Sciatic nerve (tissue), 2 donors: ENCODE measurements at regions not wholly inside any gene's neighbourhood (a gene's known extent, or its start where the extent isn't known, plus 50 kb on each side); places are given as distances from the start of the nearest gene placed in this dataset.
A peak's percentile ranks its signal among the peaks of the same experiment; 100 is the strongest.

Source experiments
- ATAC-seq: fragments of 200-7000 bp; cut with Tn5 transposase; one replicate; pipeline ENCODE4 v1.9.1; 2020; ENCODE audit warnings: mild to moderate bottlenecking, moderate library complexity
- DNase-seq: peaks from one replicate; pipeline ENCODE4 v3.0.0-alpha.2; 2020; ENCODE audit warnings: low spot score
- intact Hi-C: fragments of 100-400 bp; cut with DNase I; formaldehyde crosslinking; loops from one replicate; pipeline ENCODE4 v1.14.2; 2022
- donor health status: DM: no; HTN: no; CAD: no.
- donor health status: DM: no; HTN: no; CAD: no.

DNA sequence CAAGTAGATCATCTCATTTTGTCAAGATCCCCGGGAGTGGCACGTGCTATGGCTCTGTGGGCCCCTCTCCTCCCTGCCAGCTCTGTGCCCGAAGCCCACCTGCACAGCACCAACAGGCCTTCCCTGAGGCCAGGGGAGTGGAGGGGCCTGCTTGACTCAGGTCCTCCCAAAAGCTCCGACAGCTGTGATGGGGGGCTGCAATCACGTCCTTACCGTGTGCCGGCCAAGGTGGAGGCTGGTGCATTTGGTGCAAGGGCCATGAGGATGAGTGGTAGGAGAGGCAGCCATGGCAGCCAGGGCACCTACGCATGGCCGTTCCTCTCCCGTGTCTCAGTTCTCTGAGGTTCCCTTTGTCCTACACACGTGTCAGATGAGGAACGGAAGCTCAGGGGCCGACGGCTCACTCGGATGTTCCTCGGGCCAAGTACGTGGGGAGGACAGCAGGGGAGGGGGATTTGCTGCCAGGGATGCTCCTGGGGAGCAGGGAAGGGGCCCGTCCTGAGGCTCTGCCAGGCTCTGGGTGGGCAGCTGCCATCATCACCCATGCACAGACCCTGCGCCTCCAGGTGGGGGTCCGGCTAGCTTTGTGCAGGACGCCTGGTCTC lies 95.8 kb downstream of the HMX1 start:
- DNase-seq (no peak), ATAC-seq (no peak)
- intact Hi-C loops = no loop called here

DNA sequence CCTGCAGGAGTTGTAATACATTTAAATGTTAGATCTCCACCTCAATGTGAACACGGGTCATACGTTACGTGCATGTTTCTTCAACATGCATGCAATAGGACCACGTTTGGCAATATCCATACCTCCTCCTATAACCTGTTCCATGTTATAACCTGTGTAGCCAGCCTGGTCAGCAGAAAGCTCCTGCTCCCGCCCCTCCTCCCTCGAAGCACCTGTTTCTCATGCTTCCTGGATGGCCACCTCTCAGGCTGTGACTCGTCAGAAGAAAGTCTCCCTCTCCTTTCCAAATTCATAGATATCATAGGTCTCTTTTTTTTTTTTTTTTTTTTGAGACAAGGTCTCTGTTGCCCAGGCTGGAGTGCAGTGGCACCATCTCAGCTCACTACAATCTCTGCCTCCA lies 96.5 kb downstream of the HMX1 start:
- DNase-seq = no peak

GRCh38 chr4:8774071-8774470 lies 97.6 kb downstream of the HMX1 start:
- DNase-seq = peak; percentile 4
- ATAC-seq = no peak
- intact Hi-C loops = no loop called here

More for the DNA sequence above, 96.5 kb downstream of the HMX1 start:
- no peak for ATAC-seq
- intact Hi-C loops = no loop called here

GRCh38 chr4:8773124-8773931 lies 98.3 kb downstream of the HMX1 start:
- intact Hi-C loops = no loop called here
- DNase-seq = peak; percentile 39
- no peak for ATAC-seq

GRCh38 chr4:8772499-8773123 lies 99.0 kb downstream of the HMX1 start:
- no peak for ATAC-seq
- peak; percentile 25 for DNase-seq
- intact Hi-C loops = no loop called here

GRCh38 chr4:8771666-8772065 lies 100.0 kb downstream of the HMX1 start:
- DNase-seq = no peak
- intact Hi-C loops = no loop called here
- ATAC-seq = no peak

- ATAC-seq (no peak), DNase-seq (no peak)
- intact Hi-C loops = no loop called here
These were observed 100.4 kb downstream of the HMX1 start for GRCh38 chr4:8771258-8771590.

DNA sequence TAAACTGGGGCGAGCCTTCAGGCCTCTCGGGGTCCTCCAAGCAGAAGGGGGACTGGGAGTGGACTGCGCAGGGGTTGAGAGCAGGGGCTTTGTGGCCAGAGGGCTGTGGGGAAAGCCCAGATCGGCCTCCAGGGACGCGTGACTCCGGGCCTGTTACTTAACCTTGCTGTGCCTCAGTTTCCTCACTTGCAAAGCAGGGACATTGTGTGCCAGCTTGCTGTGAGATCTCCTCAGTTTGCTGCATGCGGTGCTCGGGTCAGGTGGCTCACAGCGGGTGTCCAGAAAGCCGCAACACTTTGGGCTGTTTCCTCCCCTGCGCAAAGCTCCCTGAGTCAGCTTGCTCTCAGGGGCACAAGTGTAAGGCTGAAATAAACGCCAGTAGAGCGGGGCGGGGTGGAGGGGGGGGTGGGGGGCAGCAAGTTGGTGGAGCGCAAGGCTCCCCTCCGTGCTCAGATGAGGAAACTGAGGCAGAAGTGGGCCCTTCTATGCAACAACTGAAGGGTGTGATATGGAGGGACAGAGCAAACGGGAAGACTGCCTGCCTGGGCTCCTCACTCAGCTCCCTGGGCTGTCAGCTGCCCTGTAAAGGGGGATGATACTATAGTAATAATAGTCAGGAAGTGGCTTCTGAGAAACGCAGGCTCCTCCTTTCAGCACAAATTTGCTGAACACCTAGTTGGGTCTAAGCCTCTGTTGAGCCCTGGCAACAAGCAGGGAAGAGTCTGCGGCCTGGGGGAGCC lies 101.0 kb downstream of the HMX1 start:
- DNase-seq = no peak
- ATAC-seq = no peak
- intact Hi-C loops = no loop called here

DNA sequence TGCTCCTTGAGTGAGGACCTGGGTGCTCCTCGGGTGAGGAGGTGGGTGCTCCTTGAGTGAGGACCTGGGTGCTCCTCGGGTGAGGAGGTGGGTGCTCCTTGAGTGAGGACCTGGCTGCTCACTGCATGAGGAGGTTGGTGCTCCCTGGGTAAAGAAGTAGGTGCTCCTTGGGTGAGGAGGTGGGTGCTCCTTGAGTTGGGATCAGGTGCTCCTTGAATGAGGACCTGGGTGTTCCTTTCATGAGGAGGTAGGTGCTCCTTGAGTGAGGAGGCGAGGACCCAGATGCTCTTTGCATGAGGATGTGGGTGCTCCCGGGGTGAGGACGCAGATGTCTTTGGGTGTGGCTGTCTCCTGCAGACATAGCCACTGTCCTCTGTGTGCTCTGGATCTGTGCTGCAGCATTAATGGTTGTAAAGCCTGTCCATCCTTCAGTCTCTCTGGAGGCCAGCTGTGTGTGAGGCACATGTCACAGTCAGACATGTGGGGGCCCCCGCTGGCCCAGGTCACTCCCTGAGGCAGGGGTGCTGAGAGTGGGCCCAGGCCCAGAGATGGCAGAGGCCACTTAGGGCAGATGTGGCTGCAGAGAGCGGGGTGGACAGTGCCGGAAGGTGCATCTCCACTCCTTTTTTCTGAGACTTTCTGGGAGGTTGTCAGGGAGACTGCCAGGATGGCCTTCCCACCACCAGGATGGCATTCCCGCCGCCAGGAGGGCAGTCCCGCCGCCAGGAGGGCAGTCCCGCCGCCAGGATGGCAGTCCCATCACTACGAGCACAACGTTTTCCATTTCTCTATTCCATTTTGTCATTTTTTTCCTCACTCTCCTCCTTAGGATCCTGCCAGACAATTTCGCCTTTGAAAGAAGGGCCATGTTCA lies 101.8 kb downstream of the HMX1 start:
- DNase-seq = no peak
- ATAC-seq = no peak
- intact Hi-C loops = no loop called here

DNA sequence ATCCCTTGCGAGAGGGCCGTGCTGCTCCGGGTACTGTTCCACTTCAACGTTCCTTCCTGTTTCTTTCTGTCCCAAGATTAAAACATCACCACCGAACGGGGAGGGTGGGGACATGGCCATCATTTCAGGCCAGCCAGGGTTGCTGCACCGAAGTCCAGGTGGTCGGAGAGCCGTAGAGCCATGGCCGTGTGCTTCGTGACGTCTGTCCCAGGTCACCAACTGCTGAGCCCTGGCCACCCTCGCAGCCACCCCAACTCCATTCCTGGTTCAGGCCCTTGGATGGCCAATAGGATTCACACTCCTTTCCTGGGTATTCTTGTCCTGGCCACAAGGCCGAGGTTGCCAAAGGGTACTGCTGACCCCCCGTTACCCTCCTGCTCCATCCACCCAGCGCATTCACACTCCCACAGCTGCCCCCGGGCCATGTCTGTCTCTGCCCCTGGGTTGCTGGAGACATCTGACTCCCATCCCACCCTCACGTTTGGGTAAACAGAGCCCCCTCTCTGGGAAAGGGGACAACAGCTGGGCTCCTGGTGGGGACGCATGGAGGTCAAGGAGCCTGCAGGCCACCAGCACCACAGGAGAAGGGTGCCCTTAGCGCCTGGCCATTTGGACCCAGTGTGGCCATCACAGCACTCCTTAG lies 103.2 kb downstream of the HMX1 start:
- intact Hi-C loops = no loop called here
- no peak for ATAC-seq
- DNase-seq = no peak

- DNase-seq (no peak), ATAC-seq (no peak)
- intact Hi-C loops = no loop called here
These were observed 105.0 kb downstream of the HMX1 start for GRCh38 chr4:8766610-8767009.

DNA sequence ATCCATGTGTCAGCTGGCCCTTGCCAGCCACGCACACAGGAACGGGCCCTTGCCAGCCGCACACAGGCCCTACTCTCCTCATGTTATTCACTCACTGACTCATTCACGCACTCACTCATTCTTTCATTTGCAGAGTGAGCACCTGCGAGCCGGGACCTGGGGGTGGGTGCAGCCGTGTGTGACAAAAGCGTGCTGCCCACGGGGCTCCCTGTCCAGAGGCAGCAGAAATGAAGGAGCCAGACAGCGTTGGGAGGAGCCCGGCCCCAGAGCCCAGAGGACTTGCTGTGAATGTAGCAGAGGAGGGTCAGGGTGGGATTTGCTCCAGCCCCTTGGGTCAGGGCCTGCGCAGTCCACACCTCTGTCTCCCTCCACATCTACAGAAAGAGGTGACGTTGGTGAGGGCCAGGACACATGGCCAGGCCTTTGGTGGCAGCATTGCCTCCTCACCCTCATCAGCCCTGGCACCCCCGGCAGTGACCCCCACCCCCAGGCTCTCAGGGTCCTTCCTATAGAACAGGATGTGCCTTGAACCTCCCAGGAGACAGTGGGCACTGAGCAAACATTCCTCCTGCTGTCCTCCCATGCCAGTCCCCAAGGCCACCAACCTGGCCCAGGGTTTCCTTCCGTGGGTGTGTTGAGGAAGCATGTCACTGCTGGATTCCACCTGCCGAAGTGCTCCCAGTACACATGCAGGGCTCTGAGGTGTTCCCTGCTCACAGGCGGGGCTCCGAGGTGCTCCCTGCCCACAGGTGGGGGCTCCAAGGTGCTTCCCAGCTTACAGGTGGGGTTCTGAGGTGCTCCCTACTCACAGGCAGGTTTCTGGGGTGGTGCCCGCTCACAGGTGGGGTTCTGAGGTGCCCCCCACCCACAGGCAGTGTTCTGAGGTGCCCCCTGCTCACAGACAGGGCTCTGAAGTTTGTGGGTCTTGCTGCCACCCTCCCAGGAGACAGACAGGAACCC lies 105.7 kb downstream of the HMX1 start:
- intact Hi-C loops = no loop called here
- DNase-seq (no peak), ATAC-seq (no peak)

DNA sequence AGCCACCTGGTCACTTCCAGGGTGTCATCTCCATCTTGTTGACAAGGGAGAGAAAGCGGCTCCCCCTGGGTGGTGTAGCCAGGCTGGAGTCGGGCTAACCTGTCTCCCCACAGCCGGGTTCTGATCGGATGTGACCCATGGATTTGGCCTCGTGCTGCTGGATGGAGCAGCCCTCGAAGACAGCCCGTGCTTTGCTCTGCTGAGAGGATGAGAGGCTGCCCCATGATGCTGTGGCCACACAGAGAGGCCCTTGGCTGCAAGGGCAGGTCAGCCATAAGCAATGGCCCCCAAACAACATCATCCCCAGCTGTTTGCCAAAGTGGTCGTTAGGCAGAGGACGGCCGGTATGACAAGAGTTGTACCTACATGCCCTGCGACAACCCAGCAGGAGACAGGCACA lies 106.6 kb downstream of the HMX1 start:
- ATAC-seq (no peak), DNase-seq (no peak)
- intact Hi-C loops = no loop called here

DNA sequence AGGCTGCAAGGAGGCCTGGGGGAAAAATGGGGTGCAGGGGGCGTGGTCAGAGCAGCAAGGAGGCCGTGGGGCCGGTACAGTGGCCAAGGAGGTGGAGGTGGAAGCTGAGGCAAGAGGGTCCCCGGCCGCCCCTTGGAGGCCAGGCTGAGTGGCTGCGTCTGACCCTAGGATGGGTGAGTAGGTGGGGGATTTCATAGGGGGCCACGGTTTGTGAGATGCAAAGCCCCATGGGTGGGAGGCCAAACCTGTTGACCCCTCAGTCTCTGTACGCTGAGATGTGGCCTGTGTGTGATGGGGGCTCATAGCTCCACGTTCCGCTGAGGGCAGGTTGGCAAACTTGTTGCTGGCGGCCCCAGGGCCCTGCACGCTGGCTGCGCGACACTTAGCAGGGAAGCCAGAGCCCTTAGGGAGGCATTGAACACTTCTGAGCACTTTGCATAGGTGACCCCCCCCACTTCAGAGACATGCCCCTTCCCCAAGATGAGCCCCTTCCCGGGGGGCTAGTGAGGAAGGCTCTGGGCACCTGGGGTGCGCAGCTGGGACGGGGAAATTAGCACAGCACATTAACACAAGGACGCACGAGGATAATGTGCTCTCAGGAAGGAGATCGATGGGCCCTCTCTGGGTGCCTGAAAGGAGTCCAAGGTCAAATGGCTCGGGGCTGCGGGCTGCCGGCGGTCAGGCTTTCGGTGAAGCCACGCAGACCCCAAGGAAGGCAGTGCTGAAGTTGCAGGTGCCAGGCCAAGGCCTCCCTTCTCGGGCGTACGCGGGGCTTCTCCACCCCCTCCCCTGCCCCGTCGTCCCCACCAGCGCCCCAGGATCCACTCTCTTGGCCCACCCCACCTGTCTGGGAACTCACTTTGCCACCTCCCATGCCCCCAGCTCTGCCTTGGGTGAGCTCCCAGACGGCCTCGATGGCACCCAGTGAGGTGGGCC lies 107.4 kb downstream of the HMX1 start:
- intact Hi-C loops = no loop called here
- DNase-seq = no peak
- no peak for ATAC-seq

- intact Hi-C loops = no loop called here
- no peak for ATAC-seq
- no peak for DNase-seq
These were observed 108.5 kb downstream of the HMX1 start for GRCh38 chr4:8762951-8763735.

GRCh38 chr4:8762356-8762755 lies 109.3 kb downstream of the HMX1 start:
- intact Hi-C loops = no loop called here
- ATAC-seq = no peak
- no peak for DNase-seq
